HG03442 (cell line): ENCODE measurements at regions not wholly inside any gene's neighbourhood (a gene's known extent, or its start where the extent isn't known, plus 50 kb on each side); places are given as distances from the start of the nearest gene placed in this dataset.
"Not testable (repeated sequence)": the region's sequence is repeated elsewhere in the genome, so short reads cannot be mapped to it uniquely, and the experiment has no call there.

Experiments
- ATAC-seq: cut with Tn5 transposase; IDR thresholded peaks from one replicate; pipeline ENCODE4 v1.9.1; 2021; ENCODE audit warnings: mild to moderate bottlenecking, moderate library complexity; ENCODE audit not compliant: unreplicated experiment

DNA sequence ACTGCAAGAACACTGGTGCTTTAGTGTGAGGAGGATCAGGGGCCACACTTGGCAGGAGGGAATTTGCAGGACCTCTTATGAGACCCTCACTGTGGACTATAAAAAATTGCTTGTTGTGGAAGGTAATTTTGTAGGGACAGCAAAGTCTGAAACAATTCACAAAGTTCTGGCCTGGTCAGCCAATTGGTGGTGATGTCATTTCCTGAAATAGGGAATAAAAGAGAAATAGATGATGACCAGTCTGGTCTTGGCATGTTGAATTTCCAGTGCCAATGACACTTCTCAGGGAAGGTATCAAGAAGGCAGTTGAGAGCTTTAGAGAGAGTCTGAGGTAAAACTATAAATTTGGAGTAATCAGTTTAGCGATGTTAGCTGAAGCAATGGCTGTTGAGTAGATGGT lies 129.3 kb upstream of the LMNTD1 start:
- no peak for ATAC-seq

DNA sequence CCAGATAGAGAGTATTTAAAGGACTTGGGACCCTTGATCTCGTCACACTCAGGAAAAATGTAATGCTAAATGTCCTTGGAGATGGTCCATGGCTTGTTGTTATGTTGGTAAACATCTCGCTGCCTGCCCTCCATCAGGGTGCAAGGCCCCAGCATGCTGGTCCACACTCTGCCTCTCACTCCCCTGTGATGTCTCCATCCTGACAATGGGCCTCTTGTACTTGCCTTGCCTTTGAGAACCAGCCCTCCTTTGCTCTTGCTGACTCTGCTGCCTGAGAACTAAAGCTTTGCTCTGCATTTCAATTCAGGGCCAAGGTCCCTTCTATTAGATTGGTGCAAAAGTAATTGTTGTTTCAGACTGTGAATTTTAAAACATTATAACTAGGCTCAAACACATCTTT lies 131.0 kb upstream of the LMNTD1 start:
- no peak for ATAC-seq

DNA sequence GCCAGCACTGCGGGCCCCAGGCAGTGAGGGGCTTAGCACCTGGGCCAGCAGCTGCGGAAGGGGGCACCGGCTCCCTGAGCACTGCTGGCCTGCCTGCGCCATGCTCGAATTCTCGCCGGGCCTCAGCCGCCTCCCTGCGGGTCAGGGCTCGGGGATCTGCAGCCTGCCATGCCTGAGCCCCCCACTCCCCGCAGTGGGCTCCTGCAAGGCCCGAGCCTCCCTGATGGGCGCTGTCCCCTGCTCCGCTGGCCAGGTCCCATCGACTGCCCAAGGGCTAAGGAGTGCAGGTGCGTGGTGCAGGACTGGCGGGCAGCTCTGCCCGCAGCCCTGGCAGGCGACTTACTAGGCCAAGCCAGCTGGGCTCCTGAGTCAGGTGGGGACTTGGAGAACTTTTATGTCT lies 133.3 kb upstream of the LMNTD1 start:
- no peak for ATAC-seq

DNA sequence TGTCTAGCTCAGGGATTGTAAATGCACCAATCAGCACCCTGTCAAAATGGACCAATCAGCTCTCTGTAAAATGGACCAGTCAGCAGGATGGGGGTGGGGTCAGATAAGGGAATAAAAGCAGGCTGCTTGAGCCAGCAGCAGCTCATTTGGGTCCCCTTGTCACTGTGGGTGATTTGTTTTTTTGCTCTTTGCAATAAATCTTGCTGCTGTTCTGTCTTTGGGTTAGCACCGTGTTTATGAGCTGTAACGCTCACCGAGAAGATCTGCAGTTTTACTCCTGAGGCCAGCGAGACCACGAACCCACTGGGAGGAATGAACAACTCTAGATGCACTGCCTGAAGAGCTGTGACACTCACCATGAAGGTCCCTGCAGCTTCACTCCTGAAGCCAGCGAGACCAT lies 134.1 kb upstream of the LMNTD1 start:
- no peak for ATAC-seq

DNA sequence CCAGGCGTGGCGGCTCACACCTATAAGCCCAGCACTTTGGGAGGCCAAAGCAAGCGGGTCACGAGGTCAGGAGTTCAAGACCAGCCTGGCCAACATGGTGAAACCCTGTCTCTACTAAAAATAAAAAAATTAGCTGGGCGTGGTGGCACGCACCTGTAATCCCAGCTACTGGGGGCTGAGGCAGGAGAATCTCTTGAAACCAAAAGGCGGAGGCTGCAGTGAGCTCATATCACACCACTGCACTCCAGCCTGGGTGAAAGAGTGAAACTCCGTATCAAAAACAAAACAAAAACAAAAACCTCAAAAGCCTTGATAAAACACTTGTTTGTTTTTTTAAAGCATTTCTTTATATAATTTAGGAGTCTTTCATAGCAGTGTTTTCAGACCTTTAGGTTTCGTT lies 135.8 kb upstream of the LMNTD1 start:
- peak; percentile 60 for ATAC-seq

DNA sequence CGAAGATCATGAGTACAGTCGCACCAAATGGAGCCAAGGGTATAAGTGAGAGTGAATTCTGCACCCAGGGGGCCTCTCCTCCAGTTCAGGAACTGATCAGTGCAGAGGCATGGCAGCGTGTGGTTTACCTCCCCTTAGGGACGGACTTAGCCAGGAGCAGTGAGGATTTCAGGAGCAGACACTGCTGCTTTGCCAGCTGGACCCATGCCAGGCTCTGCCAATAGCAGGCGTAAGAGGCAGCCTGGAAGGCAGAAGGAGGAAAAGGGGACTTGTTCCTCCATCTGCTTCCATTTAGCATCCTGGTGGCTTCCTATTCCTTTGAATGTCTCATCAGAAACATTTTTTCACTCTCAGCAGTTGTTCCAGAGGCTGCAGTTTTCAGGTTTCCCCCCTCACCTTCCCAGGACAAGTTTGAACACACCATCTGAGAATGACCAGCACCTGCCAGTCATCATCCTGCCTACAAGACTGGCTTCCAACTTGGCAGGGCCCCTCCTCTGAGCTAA lies 137.0 kb upstream of the LMNTD1 start:
- no peak for ATAC-seq

DNA sequence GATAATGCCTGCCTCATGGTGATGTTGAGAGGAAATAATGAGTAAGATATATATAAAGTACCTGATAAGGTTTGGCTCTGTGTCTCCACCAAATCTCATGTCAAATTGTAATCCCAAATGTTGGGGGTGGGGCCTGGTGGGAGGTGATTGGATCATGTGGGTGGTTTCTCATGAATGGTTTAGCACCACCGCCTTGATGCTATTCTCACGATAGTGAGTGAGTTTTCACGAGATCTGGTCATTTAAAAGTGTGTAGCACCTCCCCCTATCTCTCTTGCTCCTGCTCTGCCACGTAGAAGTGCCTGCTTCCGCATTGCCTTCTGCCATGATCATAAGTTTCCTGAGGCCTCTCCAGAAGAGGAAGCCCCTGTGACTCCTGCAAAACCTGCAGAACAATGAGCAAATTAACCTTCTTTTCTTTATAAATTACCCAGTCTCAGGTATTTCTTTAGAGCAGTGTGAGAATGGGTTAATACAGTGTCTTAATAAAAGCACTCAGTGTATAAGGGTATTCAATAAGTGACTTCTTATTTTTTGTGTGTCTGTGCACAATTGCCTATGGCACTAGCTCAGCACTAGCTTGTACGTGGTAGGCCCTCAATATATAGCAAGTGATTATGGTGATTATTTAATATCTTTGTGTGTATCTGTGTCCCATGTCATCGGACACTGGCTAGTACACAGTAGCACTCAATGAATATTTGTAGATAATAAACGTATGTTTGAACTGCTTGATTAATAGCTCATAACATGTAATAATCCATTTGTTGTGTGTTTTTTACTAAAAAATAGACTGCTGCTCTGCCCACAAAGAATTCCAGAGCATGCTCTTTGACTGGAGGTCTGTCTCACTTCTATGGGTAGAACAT lies 138.1 kb upstream of the LMNTD1 start:
- ATAC-seq, result no peak

DNA sequence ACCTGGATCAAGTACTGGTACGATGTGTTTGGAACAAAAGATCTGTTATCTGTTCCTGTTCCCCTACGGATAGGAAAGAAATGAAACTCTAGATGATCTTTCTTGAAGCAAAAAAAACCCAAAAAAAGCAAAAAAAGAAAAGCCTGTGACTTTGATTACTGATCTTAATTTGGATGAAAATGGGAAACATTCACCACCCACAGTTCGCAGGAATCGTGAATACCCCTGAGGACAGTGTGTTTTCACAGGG lies 138.7 kb upstream of the LMNTD1 start:
- no peak for ATAC-seq

DNA sequence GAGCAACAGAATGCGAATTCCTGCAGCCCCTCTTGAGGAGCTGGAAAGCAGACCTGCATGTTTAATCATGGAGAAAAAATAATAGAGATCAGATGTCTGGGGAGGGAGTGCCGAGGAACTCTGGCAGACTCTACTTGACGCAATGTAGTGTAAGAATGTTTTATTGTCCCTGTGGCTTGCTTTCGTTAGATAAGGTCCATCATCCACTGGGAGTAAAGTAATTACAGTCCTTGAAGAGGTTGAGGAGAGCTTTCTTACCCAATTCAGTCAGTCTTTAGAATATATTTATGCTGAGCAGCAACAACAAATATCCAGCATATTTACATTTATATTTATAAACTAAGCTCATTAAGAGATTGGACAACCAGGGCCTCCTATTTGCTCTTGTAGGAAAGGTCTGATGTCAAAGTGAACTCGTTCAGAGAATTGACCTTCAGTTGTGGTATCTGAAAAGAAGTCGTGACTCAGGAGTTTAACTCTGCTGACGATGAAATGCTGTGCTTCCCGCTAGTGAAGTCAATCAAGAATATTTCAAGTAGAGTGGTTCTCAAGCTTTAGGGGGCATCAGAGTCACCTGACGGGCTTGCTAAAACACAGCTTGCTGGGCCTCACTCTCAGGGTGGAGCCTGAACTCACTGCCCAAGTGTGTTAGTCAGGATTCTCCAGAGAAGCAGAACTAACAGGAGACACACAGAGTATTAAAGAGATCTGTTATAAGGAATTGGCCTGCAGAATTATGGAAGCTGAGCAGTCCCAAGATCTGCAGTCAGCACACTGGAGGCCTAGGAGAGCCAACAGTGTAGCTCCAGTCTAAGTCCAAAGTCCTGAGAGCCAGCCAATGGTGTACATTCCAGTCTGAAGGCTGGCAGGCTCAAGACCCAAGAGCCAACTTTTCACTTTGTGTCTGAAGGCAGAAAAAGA lies 139.3 kb upstream of the LMNTD1 start:
- ATAC-seq, result no peak

DNA sequence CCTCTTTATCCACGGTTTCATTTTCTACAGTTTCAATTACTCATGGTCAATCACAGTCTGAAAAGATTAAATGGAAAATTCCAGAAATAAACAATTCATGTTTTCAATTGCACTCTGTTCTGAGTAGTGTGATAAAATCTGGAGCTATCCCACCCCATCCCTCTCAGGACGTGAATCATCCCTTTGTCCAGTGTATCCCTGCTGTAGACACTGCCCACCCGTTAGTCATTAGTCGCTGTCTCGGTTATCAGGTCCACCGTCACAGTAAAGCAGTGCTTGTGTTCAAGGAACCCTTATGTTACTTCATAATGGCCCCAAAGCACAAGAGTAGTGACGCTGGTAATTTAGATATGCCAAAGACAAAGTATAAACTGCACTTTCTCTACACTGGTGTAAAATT lies 141.0 kb upstream of the LMNTD1 start:
- no peak for ATAC-seq

DNA sequence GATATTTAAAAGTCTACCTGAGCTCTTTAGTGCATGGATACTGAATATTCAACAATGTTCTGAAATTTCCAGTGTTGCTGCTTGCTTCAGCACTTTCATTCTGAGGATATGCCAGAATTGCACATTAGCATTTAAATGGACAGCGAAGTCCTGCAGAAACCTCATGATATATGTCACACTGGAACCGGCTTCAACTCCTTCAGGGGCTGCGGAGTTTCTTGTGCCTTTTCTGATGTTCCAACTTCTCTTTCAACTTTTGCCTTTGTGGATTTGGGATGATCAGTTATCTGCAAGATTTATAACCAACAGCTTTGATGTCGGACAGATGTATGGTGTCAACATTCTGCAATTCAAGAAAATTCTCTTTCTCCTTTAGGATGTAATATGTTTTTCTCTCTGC lies 142.5 kb upstream of the LMNTD1 start:
- ATAC-seq, result no peak

DNA sequence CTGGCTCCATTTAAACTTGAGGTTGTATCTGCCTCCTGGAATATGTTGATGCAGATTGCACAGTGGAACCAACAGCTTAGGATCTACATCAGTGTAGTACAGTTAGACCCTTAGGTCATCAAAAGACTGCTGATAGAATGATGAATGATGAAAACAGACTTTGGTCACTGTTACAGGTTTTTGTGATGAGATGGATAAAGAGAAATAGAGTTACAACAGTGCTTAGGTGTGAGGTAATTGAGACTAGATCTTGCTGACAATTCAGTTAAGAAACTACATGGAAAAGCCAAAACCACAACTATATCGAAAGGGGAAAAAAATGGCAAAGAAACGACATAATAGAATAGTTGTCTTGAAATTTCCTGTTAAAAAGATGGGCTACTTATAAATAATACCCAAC lies 145.7 kb upstream of the LMNTD1 start:
- no peak for ATAC-seq

DNA sequence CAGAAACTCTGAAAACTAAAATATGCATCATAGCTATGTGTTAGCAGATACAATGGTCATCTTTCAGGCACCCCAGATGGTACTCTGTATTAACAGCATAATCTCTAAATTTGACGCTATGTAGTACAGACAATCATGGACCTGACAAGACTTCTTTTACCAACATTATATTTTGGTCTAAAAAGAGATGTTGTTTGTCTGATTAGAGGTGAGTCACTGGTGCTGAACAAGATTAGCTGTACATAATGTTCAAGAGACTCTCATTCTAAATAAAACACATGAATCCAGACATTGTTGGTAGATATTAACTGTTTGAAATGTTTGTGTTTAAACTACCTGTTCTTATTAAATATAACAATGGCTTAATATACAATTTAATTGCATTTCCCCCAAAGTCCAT lies 146.4 kb upstream of the LMNTD1 start:
- no peak for ATAC-seq

DNA sequence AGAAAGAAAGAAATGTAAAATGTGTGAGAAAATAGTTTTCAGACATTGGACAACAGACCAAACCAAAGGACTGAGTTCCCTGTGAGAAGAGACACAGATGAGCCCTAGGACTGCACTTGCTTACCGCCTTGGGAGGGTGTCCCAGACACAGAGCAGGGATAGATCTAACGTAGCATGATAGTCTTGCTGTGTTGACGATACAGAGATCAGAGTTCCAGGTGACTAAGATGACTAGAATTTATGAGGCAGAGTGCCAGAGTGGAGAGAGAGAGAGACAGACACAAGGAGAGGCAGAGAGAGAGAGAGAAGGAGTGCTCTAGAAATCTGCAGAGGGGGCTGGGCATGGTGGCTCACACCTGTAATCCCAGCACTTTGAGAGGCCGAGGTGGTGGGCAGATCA lies 148.2 kb upstream of the LMNTD1 start:
- ATAC-seq, result no peak

DNA sequence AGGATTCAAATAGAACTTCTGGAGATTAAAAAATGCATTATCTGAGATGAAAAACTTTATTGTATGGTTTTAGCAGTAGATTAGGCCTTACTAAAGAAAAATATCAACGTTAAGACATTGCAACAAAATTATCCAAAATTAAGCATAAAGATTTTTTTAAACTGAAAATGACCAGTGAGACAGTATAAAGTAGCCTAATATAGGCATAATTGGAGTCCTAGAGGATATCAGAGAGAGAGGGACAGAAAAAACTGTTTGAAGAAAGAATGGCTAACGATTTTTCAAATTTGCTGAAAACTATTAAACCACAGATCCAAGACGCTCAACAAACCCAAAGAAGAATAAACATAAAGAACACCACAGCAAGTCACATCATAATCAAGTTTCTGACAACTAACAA lies 149.5 kb upstream of the LMNTD1 start:
- ATAC-seq, result no peak

DNA sequence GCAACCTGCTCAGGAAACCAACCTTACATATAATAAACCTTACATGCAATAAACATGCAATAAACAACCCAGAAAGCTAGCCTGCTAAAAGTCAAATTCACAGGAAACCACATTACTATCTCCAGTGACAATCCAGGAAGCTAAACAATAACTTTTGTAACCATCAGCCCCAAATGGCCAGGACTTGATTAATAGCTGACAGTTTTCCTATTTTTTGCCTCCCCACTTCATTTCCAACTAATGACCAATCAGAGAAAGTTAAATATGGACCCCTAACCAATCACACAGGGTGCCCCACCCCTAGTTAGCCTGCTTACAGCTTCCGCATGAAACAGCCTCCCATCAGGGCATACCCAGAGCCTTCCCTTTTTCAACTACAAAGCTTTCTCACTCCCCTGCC lies 152.2 kb upstream of the LMNTD1 start:
- no peak for ATAC-seq

DNA sequence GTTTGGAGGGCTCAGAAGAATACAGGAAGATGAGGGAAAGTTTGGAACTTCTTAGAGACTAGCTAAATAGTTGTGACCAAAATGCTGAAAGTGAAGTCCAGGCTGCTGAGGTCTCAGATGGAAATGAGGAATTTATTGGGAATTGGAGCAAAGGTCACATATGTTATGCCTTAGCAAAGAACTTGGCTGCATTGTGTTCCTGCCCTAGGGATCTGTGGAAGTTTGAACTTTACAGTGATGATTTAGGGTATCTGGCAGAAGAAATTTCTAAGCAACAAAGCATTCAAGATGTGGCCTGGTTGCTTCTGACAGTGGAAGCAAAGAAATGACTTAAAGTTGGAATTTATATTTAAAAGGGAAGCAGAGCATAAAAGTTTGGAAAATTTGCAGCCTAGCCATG lies 153.6 kb upstream of the LMNTD1 start:
- ATAC-seq, result not testable (repeated sequence)

DNA sequence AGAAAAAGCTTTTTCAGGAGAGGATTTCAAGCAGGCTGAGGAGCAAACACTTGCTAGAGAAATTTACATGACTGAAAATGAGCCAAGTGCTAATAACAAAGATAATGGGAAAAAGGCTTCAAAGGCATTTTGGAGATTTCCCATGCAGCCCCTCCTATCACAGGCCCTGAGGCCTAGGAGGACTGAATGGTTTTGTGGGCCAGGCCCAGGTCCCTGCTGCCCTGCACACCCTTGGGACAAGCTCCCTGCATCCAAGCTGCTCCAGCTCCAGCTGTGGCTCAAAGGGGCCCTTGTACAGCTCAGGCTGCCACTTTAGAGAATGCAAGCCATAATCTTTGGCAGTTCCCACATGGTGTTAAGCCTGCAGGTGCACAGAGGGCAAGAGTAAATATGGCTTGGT lies 154.0 kb upstream of the LMNTD1 start:
- no peak for ATAC-seq

DNA sequence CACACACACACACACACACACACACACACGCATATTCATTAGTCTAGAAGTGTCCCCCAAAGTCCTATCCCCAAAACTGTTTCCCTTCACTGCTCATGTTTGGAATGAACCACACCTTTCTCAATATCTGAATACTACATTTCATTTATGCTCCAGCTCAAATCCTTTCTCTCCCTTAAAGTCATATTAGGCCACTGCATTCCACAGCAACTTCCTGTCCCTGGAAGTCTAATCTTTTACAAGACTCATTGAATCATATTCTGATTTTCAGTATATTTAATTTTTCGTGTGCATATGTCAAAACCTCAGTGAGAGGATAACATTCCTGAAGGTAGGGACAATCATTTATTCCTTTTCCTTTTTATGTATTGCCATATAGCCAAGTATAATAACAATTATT lies 155.6 kb upstream of the LMNTD1 start:
- ATAC-seq, result no peak

DNA sequence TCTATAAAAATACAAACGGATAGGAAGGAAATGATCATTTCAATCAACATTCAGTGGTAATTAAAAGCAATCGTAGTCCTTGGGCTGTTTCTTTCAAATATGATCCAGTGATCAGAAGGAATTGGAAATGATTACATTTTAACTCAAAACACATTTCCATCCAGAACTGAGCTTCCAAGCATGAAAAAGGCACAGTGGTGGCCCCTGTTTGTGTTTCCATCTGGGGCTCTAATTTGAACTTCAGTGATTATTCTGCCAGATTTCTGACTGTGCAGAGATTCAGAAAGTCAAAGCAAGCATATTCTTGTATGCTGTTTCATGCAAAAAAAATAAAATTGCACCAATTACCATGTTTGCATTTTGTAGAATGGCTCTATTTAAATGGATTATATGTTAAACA lies 157.0 kb upstream of the LMNTD1 start:
- ATAC-seq, result no peak

DNA sequence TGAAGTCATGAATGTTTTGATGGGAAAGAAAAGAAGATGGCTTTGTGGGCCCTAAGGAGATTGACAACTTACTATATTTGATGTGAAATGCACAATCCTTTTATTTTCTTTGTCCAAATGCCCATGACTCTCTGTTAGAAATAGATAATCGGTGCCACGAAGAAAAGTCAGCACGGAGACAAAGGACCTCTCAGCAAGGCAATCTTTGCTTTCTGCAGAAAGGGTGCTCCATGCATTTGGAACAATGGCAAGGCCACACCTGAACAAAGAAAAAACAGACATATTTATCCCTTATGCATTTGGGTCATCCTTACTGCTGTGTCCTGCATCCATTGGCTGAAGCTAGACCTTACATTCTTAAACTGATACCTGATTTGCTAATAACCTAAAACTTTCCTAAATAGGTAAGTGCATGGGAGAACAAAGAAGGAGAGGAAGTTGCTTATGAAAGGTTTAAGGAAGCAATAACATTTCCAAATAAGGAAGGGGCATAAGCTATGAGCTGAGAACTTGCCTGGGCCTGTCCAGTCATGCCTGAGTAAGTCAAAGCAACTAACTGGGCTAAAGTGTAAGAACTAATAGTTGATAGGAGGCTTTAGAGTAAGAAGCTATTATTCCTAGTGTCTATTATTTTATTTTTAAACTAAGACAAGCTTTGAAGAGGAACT lies 158.0 kb upstream of the LMNTD1 start:
- ATAC-seq, result not testable (repeated sequence)

DNA sequence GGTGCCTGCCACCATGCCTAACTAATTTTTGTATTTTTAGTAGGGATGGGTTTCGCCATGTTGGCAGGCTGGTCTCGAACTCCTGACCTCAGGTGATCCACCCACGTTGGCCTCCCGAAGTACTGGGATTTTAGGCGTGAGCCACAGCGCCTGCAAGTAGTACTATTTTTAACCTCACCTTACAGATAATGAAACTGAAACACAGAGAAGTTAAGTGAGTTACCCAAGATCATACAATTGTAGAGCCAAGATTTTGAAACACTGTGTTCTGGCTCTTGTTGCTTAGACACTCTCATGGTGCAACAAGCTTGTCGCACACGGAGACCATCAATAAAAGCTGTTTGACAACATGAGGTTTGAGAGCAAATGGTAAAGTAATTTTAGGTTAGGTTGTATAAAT lies 159.1 kb upstream of the LMNTD1 start:
- ATAC-seq, result peak; percentile 45
